Vagina (tissue), 2 donors: ENCODE measurements at regions not wholly inside any gene's neighbourhood (a gene's known extent, or its start where the extent isn't known, plus 50 kb on each side); places are given as distances from the start of the nearest gene placed in this dataset.
A peak's percentile ranks its signal among the peaks of the same experiment; 100 is the strongest.

Source experiments
- DNase-seq, 2 donors: peaks; one replicate each; pipeline ENCODE4 v3.0.0-alpha.2; 2017; ENCODE audit errors: extremely low spot score in 2 of 2
- H3K27ac ChIP-seq: fragments of 200-600 bp; sonication (generic); one replicate; pipeline ENCODE4 v1.5.1; 2019
- H3K27me3 ChIP-seq: fragments of 200-600 bp; sonication (generic); one replicate; pipeline ENCODE4 v1.5.1; 2019
- H3K36me3 ChIP-seq, 2 donors: fragments of 200-600 bp; sonication (generic); one replicate each; pipeline ENCODE4 v1.5.1; 2017 to 2019
- H3K4me1 ChIP-seq: fragments of 200-600 bp; sonication (generic); one replicate; pipeline ENCODE4 v1.5.1; 2019
- H3K4me3 ChIP-seq, 2 donors: fragments of 200-600 bp; sonication (generic); 1 replicate in 1 of 2; 2 replicates in 1 of 2; pipeline ENCODE4 v1.5.1; 2016 to 2019
- H3K9me3 ChIP-seq: fragments of 200-600 bp; sonication (generic); one replicate; pipeline ENCODE4 v1.5.1; 2019
- POLR2A ChIP-seq, 2 donors: fragments of 450-650 bp; IDR thresholded peaks; one replicate each; pipeline ENCODE4 v1.6.1; 2017; ENCODE audit warnings: antibody characterized with exemption in 2 of 2, mild to moderate bottlenecking in 2 of 2, moderate library complexity in 2 of 2
- POLR2AphosphoS5 ChIP-seq, 2 donors: sonication (generic); formaldehyde crosslinking; IDR thresholded peaks; one replicate each; pipeline ENCODE4 v1.9.0; 2017; ENCODE audit warnings: antibody characterized with exemption in 2 of 2, mild to moderate bottlenecking in 2 of 2, low read depth in 1 of 2; ENCODE audit not compliant: insufficient read depth in 1 of 2
- intact Hi-C: fragments of 100-400 bp; cut with DNase I; formaldehyde crosslinking; loops from one replicate; pipeline ENCODE4 v1.15.1; 2023
- TF ChIP-seq, protein P1 (sequence below), 3 experiments: fragments of 450-650 bp in 2 of 3; fragments of 200-600 bp in 1 of 3; sonication (generic) in 1 of 3; IDR thresholded peaks; one replicate each; pipeline ENCODE4 v1.5.1; 2017 to 2019; ENCODE audit warnings: antibody characterized with exemption in 3 of 3, mild to moderate bottlenecking in 2 of 3, moderate library complexity in 2 of 3

DNA sequence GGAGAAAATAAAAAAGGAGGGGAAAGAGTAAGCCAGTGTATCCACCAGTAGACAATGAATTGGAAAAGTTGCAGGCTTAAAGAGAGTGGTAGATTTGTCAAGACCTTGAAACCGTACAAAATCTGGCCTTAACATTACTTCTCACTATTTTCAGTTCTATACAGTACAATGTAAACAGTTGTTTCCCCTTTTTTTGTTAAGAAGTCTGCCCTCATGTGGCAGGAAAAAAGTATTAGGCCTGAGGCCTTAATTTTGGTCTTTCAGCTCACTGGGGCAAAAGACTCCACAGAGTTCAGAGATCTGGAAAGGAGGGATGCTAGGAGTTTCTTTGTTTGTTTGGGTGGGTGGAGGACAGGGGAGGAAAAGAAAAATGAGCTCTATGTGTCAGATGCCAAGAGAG is 92.8 kb upstream of the CCDC160 start:
- DNase-seq = no peak
- intact Hi-C loops = no loop called here
- H3K27ac ChIP-seq = no peak overlapping the region
- H3K36me3 ChIP-seq = no peaks in the 10 kb centered on the region
- no peaks in the 10 kb centered on the region for H3K27me3 ChIP-seq
- no peaks in the 10 kb centered on the region for H3K9me3 ChIP-seq
- TF ChIP-seq, protein P1, sequence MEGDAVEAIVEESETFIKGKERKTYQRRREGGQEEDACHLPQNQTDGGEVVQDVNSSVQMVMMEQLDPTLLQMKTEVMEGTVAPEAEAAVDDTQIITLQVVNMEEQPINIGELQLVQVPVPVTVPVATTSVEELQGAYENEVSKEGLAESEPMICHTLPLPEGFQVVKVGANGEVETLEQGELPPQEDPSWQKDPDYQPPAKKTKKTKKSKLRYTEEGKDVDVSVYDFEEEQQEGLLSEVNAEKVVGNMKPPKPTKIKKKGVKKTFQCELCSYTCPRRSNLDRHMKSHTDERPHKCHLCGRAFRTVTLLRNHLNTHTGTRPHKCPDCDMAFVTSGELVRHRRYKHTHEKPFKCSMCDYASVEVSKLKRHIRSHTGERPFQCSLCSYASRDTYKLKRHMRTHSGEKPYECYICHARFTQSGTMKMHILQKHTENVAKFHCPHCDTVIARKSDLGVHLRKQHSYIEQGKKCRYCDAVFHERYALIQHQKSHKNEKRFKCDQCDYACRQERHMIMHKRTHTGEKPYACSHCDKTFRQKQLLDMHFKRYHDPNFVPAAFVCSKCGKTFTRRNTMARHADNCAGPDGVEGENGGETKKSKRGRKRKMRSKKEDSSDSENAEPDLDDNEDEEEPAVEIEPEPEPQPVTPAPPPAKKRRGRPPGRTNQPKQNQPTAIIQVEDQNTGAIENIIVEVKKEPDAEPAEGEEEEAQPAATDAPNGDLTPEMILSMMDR (IDR thresholded peaks at IDR 0.05) = no peak
- peaks cover 5% of the 10 kb centered on the region for H3K4me1 ChIP-seq
- no peak overlapping the region for H3K4me3 ChIP-seq

DNA sequence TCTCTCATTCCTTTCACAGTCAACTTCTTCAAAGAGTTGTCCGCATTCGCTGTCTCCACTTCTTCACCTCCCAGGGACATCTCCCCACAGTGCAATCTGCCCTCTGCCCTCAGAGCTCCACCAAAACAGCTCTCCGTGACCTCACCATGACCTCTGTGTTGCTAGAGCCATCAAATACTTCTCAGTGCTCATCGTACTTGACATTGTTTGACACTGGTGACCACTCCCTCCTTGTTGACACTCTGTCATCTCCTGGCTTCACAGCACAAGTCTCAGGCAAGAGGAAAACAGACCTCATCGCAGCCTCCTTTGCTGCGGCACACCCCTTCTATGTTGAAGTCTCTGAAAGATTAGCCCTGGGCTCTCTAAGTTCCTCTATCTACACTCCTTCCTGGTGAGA is 90.5 kb upstream of the CCDC160 start:
- Histone ChIP-seq H3K4me3 (no peak overlapping the region), H3K9me3 (no peaks in the 10 kb centered on the region), H3K4me1 (peaks cover 5% of the 10 kb centered on the region), H3K27ac (no peak overlapping the region), H3K27me3 (no peaks in the 10 kb centered on the region), H3K36me3 (no peaks in the 10 kb centered on the region)
- DNase-seq = no peak
- intact Hi-C loops = no loop called here
- no peak for TF ChIP-seq POLR2AphosphoS5 (IDR thresholded peaks at IDR 0.05; ENCODE audit: insufficient read depth in 1 of 2, low read depth in 1 of 2)
- no peak for TF ChIP-seq POLR2A (IDR thresholded peaks at IDR 0.05)
- TF ChIP-seq, protein P1 (IDR thresholded peaks at IDR 0.05) = no peak

DNA sequence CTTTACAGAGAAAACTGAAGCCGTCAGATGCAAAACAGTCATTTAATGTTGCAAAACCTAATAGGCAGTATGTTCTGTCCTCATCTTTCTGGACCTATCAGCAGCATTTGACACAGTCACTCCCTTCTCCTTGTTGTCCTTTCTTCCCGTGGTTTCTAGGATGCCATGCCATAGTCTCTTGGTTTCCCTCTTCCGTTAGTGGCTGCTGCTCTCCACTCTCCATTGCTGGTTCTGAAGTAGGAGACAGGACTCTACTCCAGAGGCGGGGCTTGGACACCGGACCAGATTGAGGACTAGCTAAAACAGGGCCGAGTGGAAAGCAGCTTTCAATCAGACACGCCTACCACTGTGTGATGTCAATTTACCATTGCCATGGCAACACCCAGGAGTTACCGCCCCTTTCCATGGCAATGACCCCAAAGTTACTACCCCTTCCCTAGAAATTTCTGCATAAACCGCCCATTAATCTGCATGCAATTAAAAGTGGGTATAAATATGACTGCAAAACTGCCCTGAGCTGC is 88.8 kb upstream of the CCDC160 start:
- no peaks in the 10 kb centered on the region for H3K36me3 ChIP-seq
- H3K27me3 ChIP-seq = no peaks in the 10 kb centered on the region
- intact Hi-C loops = no loop called here
- TF ChIP-seq, protein P1 (IDR thresholded peaks at IDR 0.05) = no peak
- no peak for TF ChIP-seq POLR2AphosphoS5 (IDR thresholded peaks at IDR 0.05; ENCODE audit: insufficient read depth in 1 of 2, low read depth in 1 of 2)
- TF ChIP-seq POLR2A (IDR thresholded peaks at IDR 0.05) = no peak
- no peaks in the 10 kb centered on the region for H3K9me3 ChIP-seq
- H3K4me3 ChIP-seq = peak overlapping the region in 1 of 2 donors; percentile 5
- DNase-seq = no peak
- no peak overlapping the region for H3K27ac ChIP-seq
- peaks cover 5% of the 10 kb centered on the region for H3K4me1 ChIP-seq

DNA sequence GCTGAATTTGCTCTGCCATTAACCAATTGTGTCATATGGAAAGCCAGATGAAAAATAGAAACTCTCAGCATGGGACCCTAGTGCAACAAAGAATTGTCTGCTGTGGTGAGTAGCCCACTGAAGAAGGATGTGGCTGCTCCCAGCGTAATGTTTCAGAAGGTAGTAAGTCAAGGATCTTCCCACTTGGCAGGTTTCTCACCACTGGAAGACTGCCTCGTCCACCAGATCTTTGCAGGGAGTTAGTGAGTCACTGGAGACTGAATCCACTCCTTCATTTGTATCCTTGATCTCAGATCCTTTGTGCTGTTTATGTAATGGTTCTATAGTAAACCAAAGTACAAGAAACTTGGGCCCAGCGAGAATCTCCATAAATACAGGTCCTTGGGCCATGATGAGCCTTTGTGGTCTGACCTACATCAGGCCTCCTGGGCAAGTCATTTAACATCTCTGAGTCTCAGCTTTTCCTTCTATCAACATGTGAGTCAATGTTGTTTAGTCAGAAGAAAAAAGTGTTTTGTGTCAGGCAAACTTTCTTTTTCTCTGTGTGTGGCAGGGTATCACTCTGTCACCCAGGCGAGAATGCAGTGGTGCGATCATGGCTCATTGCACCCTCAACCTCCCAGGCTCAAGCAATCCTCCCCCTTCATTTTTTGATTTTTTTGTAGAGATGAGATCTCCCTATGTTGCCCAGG is 78.0 kb upstream of the CCDC160 start:
- Histone ChIP-seq H3K4me3 (no peak overlapping the region), H3K9me3 (no peaks in the 10 kb centered on the region), H3K36me3 (no peaks in the 10 kb centered on the region), H3K27ac (no peak overlapping the region), H3K27me3 (no peaks in the 10 kb centered on the region), H3K4me1 (no peaks in the 10 kb centered on the region)
- TF ChIP-seq POLR2AphosphoS5 (IDR thresholded peaks at IDR 0.05; ENCODE audit: insufficient read depth in 1 of 2, low read depth in 1 of 2) (no peak), POLR2A (IDR thresholded peaks at IDR 0.05) (no peak)
- TF ChIP-seq, protein P1 (IDR thresholded peaks at IDR 0.05) = no peak
- intact Hi-C loops = no loop called here
- DNase-seq = no peak

DNA sequence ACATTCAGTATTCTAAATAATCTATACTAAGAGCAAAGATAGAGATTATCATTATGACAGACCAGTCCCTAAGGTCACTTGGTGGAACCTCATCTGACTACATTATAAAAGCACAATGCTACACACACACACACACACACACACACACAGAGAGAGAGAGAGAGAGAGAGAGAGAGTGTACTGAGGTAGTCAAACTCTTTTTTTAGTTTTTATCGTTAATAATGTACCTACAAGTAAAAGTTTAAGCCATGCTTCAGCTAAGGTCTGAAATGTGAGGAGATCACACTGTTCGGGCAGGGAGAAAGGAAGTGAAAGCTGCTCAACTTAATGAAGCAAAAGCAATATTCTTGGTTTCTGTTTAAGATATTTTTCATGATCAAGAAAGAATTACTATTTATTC is 75.8 kb upstream of the CCDC160 start:
- intact Hi-C loops = no loop called here
- Histone ChIP-seq H3K4me1 (no peaks in the 10 kb centered on the region), H3K4me3 (no peak overlapping the region), H3K9me3 (no peaks in the 10 kb centered on the region), H3K27me3 (no peaks in the 10 kb centered on the region), H3K27ac (no peak overlapping the region), H3K36me3 (no peaks in the 10 kb centered on the region)
- no peak for TF ChIP-seq POLR2A (IDR thresholded peaks at IDR 0.05)
- TF ChIP-seq, protein P1 (IDR thresholded peaks at IDR 0.05) = no peak
- no peak for TF ChIP-seq POLR2AphosphoS5 (IDR thresholded peaks at IDR 0.05; ENCODE audit: insufficient read depth in 1 of 2, low read depth in 1 of 2)
- no peak for DNase-seq
